ENCODE measurements at regions not wholly inside any gene's neighbourhood (a gene's known extent, or its start where the extent isn't known, plus 50 kb on each side); places are given as distances from the start of the nearest gene placed in this dataset.
"Not testable (repeated sequence)": the region's sequence is repeated elsewhere in the genome, so short reads cannot be mapped to it uniquely, and the experiment has no call there.

DNA sequence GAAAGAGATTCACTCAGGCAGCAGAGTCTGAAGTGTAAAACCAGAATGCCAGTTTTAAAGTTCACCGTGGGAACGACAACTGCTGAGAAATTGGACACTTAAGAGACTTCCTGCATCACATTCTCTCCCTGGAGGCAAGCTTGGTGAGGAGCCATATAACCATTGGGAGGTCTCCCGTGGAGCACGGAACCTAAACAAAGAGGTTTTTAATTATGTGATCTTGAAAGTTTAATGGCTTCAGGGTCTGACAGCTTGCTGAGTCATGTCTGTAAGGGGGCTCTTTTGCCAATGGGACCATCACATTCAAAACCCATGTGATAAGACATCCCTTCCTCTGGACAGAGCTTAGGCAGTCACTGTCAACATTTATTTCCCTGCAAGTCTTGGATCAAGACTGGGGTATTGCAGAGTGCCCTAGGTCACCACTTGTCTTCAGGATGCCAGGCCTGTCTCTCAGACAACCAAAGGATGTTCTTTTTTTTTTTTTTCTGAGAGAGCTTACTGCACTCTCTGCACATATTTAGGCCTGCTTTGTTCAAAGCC, 674.4 kb downstream of the TYW1 start:
- TF ChIP-seq, protein P1, sequence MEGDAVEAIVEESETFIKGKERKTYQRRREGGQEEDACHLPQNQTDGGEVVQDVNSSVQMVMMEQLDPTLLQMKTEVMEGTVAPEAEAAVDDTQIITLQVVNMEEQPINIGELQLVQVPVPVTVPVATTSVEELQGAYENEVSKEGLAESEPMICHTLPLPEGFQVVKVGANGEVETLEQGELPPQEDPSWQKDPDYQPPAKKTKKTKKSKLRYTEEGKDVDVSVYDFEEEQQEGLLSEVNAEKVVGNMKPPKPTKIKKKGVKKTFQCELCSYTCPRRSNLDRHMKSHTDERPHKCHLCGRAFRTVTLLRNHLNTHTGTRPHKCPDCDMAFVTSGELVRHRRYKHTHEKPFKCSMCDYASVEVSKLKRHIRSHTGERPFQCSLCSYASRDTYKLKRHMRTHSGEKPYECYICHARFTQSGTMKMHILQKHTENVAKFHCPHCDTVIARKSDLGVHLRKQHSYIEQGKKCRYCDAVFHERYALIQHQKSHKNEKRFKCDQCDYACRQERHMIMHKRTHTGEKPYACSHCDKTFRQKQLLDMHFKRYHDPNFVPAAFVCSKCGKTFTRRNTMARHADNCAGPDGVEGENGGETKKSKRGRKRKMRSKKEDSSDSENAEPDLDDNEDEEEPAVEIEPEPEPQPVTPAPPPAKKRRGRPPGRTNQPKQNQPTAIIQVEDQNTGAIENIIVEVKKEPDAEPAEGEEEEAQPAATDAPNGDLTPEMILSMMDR (IDR thresholded peaks at IDR 0.05): no peak
- TF ChIP-seq EP300 (IDR thresholded peaks at IDR 0.05) (no peak), POLR2A (IDR thresholded peaks at IDR 0.05) (no peak)
- WGBS, 3 donors: 10 to 27% (median 24%) methylated on average over 4 of the region's 4 CpGs
- intact Hi-C loops (cut with DNase I): no loop called here

DNA sequence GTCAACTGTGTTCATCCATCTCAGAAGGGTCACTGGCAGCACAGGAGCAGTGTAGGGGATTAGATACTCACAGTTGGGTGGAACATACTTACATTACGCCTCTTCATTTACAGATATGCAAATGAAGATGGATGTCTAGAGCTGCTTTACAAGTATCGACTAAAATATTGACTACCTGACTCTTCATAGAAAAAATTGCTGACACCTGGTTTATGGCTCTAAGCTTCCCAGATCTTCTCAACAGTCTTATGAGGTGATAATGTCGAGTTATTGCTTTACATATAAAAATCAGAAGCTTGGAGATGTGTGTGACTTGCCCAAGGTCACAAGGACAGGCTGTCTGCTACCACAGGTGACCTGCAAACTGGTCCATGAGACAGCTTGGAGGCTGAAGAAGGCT, 677.2 kb downstream of the TYW1 start:
- Histone ChIP-seq H3K27ac (no peak overlapping the region), H3K9me3 (no peaks in the 10 kb centered on the region), H3K36me3 (no peaks in the 10 kb centered on the region), H3K27me3 (no peaks in the 10 kb centered on the region), H3K4me3 (no peak overlapping the region), H3K4me1 (ENCODE audit: insufficient read depth) (no peaks in the 10 kb centered on the region)
- intact Hi-C loops (cut with DNase I): no loop called here
- no peak for DNase-seq
- TF ChIP-seq, protein P1 (IDR thresholded peaks at IDR 0.05): no peak
- TF ChIP-seq EP300 (IDR thresholded peaks at IDR 0.05) (no peak), POLR2A (IDR thresholded peaks at IDR 0.05) (no peak)
- 86 to 92% (median 92%) methylated on average over 3 of the region's 3 CpGs for WGBS, 3 donors

More for the DNA sequence above, 674.4 kb downstream of the TYW1 start:
- Histone ChIP-seq H3K36me3 (no peaks in the 10 kb centered on the region), H3K4me3 (no peak overlapping the region), H3K27ac (no peak overlapping the region), H3K27me3 (no peaks in the 10 kb centered on the region), H3K4me1 (ENCODE audit: insufficient read depth) (no peaks in the 10 kb centered on the region), H3K9me3 (no peaks in the 10 kb centered on the region)
- DNase-seq: no peak

DNA sequence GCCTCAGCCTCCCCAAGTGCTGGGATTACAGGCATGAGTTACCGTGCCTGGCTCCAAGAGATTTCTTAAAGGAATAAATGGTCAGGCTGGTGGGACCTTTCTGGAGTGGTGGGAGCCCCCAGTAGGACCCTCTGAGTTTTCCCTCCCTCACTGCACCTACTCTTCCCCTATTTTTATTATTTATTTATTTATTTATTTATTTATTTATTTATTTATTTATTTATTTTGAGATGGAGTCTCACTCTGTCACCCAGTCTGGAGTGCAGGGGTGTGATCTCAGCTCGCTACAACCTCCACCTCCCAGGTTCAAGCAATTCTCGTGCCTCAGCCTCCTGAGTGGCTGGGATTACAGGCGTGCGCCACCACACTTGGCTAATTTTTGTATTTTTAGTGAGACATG, 678.2 kb downstream of the TYW1 start:
- H3K27ac ChIP-seq; intact Hi-C loops (cut with DNase I); H3K4me3 ChIP-seq; H3K27me3 ChIP-seq; H3K9me3 ChIP-seq; H3K4me1 ChIP-seq (ENCODE audit: insufficient read depth); DNase-seq; H3K36me3 ChIP-seq: not testable (repeated sequence)
- WGBS, 3 donors: 85 to 92% (median 92%) methylated on average over 5 of the region's 5 CpGs

DNA sequence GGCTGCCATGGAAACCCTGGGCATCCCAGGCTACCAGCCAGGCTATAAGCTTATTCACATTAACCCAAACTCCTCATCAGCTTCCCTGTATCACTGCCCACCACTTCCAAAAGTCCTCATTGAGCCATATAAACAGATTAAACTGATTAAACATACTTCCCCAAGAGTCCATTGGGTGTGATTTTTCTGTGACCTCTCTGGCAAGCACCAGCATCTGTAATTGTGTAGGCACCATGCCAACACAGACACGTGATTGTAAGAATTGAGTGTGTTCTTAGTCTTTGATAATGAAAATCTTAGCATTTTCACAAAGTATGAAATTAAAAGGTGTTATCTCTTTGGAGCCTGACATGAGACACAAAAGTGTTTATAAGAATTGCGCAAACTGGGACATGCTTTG, 679.3 kb downstream of the TYW1 start:
- intact Hi-C loops (cut with DNase I): no loop called here
- Histone ChIP-seq H3K36me3 (no peaks in the 10 kb centered on the region), H3K27me3 (no peaks in the 10 kb centered on the region), H3K9me3 (no peaks in the 10 kb centered on the region), H3K4me1 (ENCODE audit: insufficient read depth) (no peaks in the 10 kb centered on the region), H3K4me3 (no peak overlapping the region), H3K27ac (no peak overlapping the region)
- WGBS, 3 donors: 51 to 52% (median 51%) methylated on average over 2 of the region's 2 CpGs
- DNase-seq: no peak
- TF ChIP-seq POLR2A (IDR thresholded peaks at IDR 0.05) (no peak), EP300 (IDR thresholded peaks at IDR 0.05) (no peak)
- TF ChIP-seq, protein P1 (IDR thresholded peaks at IDR 0.05): no peak

DNA sequence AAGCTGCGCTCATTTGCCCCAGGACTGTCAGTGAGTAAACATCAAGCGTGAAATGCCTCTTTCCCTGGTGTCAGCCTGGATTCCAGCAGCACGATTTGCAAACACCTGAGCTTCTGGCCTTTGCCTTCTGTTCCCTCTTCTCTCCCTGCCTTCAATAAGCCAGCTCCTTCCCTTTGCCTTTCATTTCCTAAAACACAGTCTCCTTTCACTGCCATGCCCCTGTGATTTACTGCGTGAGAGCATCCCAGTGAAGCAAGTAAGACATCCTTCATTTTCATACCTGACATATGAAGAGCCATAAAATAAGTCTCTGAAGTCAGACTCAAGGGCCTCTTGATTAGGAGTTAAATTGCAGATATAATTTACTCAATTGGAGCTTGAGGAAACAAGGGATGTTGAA, 681.8 kb downstream of the TYW1 start:
- 66 to 78% (median 72%) methylated on average over 4 of the region's 4 CpGs for WGBS, 3 donors
- Histone ChIP-seq H3K9me3 (no peaks in the 10 kb centered on the region), H3K4me1 (ENCODE audit: insufficient read depth) (no peaks in the 10 kb centered on the region), H3K27ac (no peak overlapping the region), H3K36me3 (no peaks in the 10 kb centered on the region), H3K27me3 (no peaks in the 10 kb centered on the region), H3K4me3 (no peak overlapping the region)
- no peak for TF ChIP-seq EP300 (IDR thresholded peaks at IDR 0.05)
- no peak for TF ChIP-seq POLR2A (IDR thresholded peaks at IDR 0.05)
- TF ChIP-seq, protein P1 (IDR thresholded peaks at IDR 0.05): no peak
- DNase-seq: no peak
- intact Hi-C loops (cut with DNase I): no loop called here

All from ovary (tissue), 7 donors.